DOHH2 (cell line): ENCODE measurements at regions not wholly inside any gene's neighbourhood (a gene's known extent, or its start where the extent isn't known, plus 50 kb on each side); places are given as distances from the start of the nearest gene placed in this dataset.

Source experiments
- EZH2phosphoT487 ChIP-seq: fragments of 200-600 bp; sonication (generic); IDR thresholded peaks from 2 replicates; pipeline ENCODE4 v1.6.1; 2017; ENCODE audit warnings: borderline replicate concordance, mild to moderate bottlenecking, antibody characterized with exemption, low read length, moderate library complexity, mixed read lengths
- TF ChIP-seq, protein P1 (sequence below): fragments of 200-600 bp; sonication (generic); IDR thresholded peaks from one replicate; pipeline ENCODE4 v1.5.1; 2014; ENCODE audit warnings: antibody characterized with exemption, mild to moderate bottlenecking, low read depth, low read length; ENCODE audit not compliant: poor library complexity, severe bottlenecking

DNA sequence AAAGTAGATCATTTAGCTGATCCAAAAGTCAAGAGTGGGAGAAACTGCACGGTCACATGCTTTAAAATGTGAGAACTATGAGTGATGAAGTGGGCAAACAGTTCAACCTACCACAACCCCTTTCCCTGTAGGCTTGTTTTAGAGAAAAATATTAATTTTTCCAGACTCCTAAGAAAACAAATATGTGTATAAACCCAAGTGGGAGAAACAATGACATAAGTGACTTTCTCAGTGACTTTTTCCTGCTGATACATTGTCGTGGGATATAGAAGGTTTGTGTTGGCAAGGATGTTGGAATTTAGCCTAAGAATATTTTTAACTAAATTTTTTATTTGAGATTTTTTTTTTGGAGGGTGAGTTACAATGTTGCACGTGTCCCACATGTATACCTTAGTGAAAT, 321.7 kb downstream of the FIGN start:
- TF ChIP-seq, protein P1, sequence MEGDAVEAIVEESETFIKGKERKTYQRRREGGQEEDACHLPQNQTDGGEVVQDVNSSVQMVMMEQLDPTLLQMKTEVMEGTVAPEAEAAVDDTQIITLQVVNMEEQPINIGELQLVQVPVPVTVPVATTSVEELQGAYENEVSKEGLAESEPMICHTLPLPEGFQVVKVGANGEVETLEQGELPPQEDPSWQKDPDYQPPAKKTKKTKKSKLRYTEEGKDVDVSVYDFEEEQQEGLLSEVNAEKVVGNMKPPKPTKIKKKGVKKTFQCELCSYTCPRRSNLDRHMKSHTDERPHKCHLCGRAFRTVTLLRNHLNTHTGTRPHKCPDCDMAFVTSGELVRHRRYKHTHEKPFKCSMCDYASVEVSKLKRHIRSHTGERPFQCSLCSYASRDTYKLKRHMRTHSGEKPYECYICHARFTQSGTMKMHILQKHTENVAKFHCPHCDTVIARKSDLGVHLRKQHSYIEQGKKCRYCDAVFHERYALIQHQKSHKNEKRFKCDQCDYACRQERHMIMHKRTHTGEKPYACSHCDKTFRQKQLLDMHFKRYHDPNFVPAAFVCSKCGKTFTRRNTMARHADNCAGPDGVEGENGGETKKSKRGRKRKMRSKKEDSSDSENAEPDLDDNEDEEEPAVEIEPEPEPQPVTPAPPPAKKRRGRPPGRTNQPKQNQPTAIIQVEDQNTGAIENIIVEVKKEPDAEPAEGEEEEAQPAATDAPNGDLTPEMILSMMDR, result no peak
- no peak for TF ChIP-seq EZH2phosphoT487
